ENCODE measurements at regions not wholly inside any gene's neighbourhood (a gene's known extent, or its start where the extent isn't known, plus 50 kb on each side); places are given as distances from the start of the nearest gene placed in this dataset.

GRCh38 chr2:220297093-220297492, 669.7 kb downstream of the SLC4A3 start:
- TF ChIP-seq CTCF (IDR thresholded peaks at IDR 0.05), result no peak
- no peak for TF ChIP-seq EP300 (IDR thresholded peaks at IDR 0.05; ENCODE audit: low read depth)
- TF ChIP-seq POLR2AphosphoS5 (IDR thresholded peaks at IDR 0.05), result no peak

All from transverse colon (tissue), 4 donors.